ENCODE measurements at regions not wholly inside any gene's neighbourhood (a gene's known extent, or its start where the extent isn't known, plus 50 kb on each side); places are given as distances from the start of the nearest gene placed in this dataset.
A peak's percentile ranks its signal among the peaks of the same experiment; 100 is the strongest.

- H3K9me3 ChIP-seq, result no peaks in the 10 kb centered on the region
- intact Hi-C loops (cut with DNase I; ENCODE audit: low total_unique reads), result no loop called here
- WGBS, 5 donors, result 53 to 75% (median 65%) methylated on average over 4 of the region's 4 CpGs
- H3K27me3 ChIP-seq, result no peaks in the 10 kb centered on the region
- no peaks in the 10 kb centered on the region for H3K4me1 ChIP-seq
- DNase-seq, result no peak
- no peaks in the 10 kb centered on the region for H3K36me3 ChIP-seq
- TF ChIP-seq, protein P1, sequence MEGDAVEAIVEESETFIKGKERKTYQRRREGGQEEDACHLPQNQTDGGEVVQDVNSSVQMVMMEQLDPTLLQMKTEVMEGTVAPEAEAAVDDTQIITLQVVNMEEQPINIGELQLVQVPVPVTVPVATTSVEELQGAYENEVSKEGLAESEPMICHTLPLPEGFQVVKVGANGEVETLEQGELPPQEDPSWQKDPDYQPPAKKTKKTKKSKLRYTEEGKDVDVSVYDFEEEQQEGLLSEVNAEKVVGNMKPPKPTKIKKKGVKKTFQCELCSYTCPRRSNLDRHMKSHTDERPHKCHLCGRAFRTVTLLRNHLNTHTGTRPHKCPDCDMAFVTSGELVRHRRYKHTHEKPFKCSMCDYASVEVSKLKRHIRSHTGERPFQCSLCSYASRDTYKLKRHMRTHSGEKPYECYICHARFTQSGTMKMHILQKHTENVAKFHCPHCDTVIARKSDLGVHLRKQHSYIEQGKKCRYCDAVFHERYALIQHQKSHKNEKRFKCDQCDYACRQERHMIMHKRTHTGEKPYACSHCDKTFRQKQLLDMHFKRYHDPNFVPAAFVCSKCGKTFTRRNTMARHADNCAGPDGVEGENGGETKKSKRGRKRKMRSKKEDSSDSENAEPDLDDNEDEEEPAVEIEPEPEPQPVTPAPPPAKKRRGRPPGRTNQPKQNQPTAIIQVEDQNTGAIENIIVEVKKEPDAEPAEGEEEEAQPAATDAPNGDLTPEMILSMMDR (IDR thresholded peaks at IDR 0.05), result no peak
- no peak for TF ChIP-seq EP300 (IDR thresholded peaks at IDR 0.05)
- TF ChIP-seq POLR2AphosphoS5 (IDR thresholded peaks at IDR 0.05), result no peak
- TF ChIP-seq POLR2A (IDR thresholded peaks at IDR 0.05), result no peak
- H3K4me3 ChIP-seq, result no peak overlapping the region
- H3K27ac ChIP-seq, result no peak overlapping the region
Observed at GRCh38 chr16:52827456-52827855, 225.2 kb downstream of the CHD9NB start.

- intact Hi-C loops (cut with DNase I; ENCODE audit: low total_unique reads), result no loop called here
- H3K4me1 ChIP-seq, result no peaks in the 10 kb centered on the region
- H3K27ac ChIP-seq, result peak overlapping the region in 1 of 5 donors; percentile 2
- no peak for TF ChIP-seq POLR2A (IDR thresholded peaks at IDR 0.05)
- TF ChIP-seq, protein P1 (IDR thresholded peaks at IDR 0.05), result no peak
- TF ChIP-seq EP300 (IDR thresholded peaks at IDR 0.05), result no peak
- no peak for TF ChIP-seq POLR2AphosphoS5 (IDR thresholded peaks at IDR 0.05)
- H3K4me3 ChIP-seq, result no peak overlapping the region
- DNase-seq, result peak in 1 of 2 donors; percentile 47
- no peaks in the 10 kb centered on the region for H3K36me3 ChIP-seq
- no peaks in the 10 kb centered on the region for H3K27me3 ChIP-seq
- WGBS, 5 donors, result 83 to 90% (median 89%) methylated on average over 5 of the region's 5 CpGs
- no peaks in the 10 kb centered on the region for H3K9me3 ChIP-seq
Observed at GRCh38 chr16:52825892-52826291, 226.8 kb downstream of the CHD9NB start.

DNA sequence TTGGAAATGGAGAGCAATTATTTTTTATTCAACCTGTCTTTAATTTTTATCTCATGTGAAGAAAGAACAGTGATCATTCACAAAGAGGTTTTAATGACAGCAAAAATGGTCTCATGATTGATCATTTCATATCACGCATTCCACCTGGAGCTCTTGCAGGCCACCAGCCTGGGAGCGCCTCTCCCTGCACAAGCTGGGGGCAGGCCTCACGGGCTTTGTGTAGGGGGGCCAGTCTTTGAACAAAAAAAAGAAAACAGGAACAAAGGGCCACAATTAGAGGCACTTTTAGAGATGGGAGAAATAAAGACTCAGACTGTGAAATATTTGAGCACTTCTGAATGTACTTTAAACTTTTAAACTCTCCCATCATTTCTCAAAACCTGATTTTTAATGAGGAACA is 232.9 kb downstream of the CHD9NB start:
- Histone ChIP-seq H3K27ac (no peak overlapping the region), H3K4me3 (no peak overlapping the region), H3K27me3 (no peaks in the 10 kb centered on the region), H3K4me1 (no peaks in the 10 kb centered on the region), H3K36me3 (no peaks in the 10 kb centered on the region), H3K9me3 (no peaks in the 10 kb centered on the region)
- no peak for DNase-seq
- intact Hi-C loops (cut with DNase I; ENCODE audit: low total_unique reads), result no loop called here
- WGBS, 5 donors, result 70 to 88% (median 85%) methylated on average over 3 of the region's 3 CpGs
- TF ChIP-seq EP300 (IDR thresholded peaks at IDR 0.05) (no peak), POLR2A (IDR thresholded peaks at IDR 0.05) (no peak), POLR2AphosphoS5 (IDR thresholded peaks at IDR 0.05) (no peak)
- TF ChIP-seq, protein P1 (IDR thresholded peaks at IDR 0.05), result no peak

GRCh38 chr16:52819405-52819804 is 233.3 kb downstream of the CHD9NB start:
- no peaks in the 10 kb centered on the region for H3K9me3 ChIP-seq
- H3K4me3 ChIP-seq, result no peak overlapping the region
- no peak for DNase-seq
- H3K36me3 ChIP-seq, result no peaks in the 10 kb centered on the region
- 87 to 93% (median 90%) methylated on average over 7 of the region's 7 CpGs for WGBS, 5 donors
- H3K4me1 ChIP-seq, result no peaks in the 10 kb centered on the region
- TF ChIP-seq POLR2AphosphoS5 (IDR thresholded peaks at IDR 0.05) (no peak), EP300 (IDR thresholded peaks at IDR 0.05) (no peak), POLR2A (IDR thresholded peaks at IDR 0.05) (no peak)
- TF ChIP-seq, protein P1 (IDR thresholded peaks at IDR 0.05), result no peak
- intact Hi-C loops (cut with DNase I; ENCODE audit: low total_unique reads), result no loop called here
- no peaks in the 10 kb centered on the region for H3K27me3 ChIP-seq
- H3K27ac ChIP-seq, result no peak overlapping the region

Measured in stomach (tissue), 8 donors.